ENCODE measurements at regions not wholly inside any gene's neighbourhood (a gene's known extent, or its start where the extent isn't known, plus 50 kb on each side); places are given as distances from the start of the nearest gene placed in this dataset.

GRCh38 chr3:74363346-74363745, 251.1 kb downstream of the CNTN3 start:
- no peak overlapping the region for H3K27ac Mint-ChIP-seq
- intact Hi-C loops (cut with micrococcal nuclease), result no loop called here
- WGBS (ENCODE audit: insufficient coverage), result no CpG with 5 or more reads among the region's 1 CpG
- no peaks in the 10 kb centered on the region for H3K27me3 Mint-ChIP-seq (ENCODE audit: low read depth in 3 of 3)
- no peak for DNase-seq
- Histone ChIP-seq H3K4me3 (replicated peaks in 1 of 3; ENCODE audit: low read depth in 2 of 3, low read length in 3 of 3) (no peak overlapping the region), H3K4me2 (replicated peaks; ENCODE audit: extremely low read depth, low read length, poor library complexity, severe bottlenecking) (no peak overlapping the region), H4K20me1 (ENCODE audit: insufficient read depth, low read length) (no peaks in the 10 kb centered on the region), H2AFZ (ENCODE audit: insufficient read depth, low read depth, low read length, poor library complexity, severe bottlenecking) (no peak overlapping the region), H3K9me3 (replicated peaks in 1 of 2; ENCODE audit: control insufficient read depth in 1 of 2, insufficient read depth in 1 of 2, low read length in 2 of 2) (no peaks in the 10 kb centered on the region), H3K9ac (ENCODE audit: insufficient read depth, low read length, poor library complexity, severe bottlenecking) (no peak overlapping the region), H3K27ac (ENCODE audit: low read depth in 1 of 2, low read length in 2 of 2) (no peak overlapping the region), H3K36me3 (replicated peaks in 1 of 2; ENCODE audit: control insufficient read depth in 1 of 2, insufficient read depth in 2 of 2, low read length in 2 of 2) (no peaks in the 10 kb centered on the region), H3K27me3 (ENCODE audit: control insufficient read depth in 2 of 2, insufficient read depth in 2 of 2, low read length in 2 of 2) (no peaks in the 10 kb centered on the region), H3K4me1 (ENCODE audit: control insufficient read depth in 1 of 2, insufficient read depth in 2 of 2, low read length in 2 of 2) (no peaks in the 10 kb centered on the region), H3K79me2 (ENCODE audit: insufficient read depth, low read length) (no peaks in the 10 kb centered on the region)
- peaks cover 0 to 3% (median 0%) of the 10 kb centered on the region in 7 donors for H3K9me3 Mint-ChIP-seq
- no peak for TF ChIP-seq CTCF (IDR thresholded peaks at IDR 0.05)
- no peak overlapping the region for H3K4me3 Mint-ChIP-seq
- no peaks in the 10 kb centered on the region for H3K4me1 Mint-ChIP-seq
- no peaks in the 10 kb centered on the region for H3K36me3 Mint-ChIP-seq

GRCh38 chr3:74360406-74360805, 254.1 kb downstream of the CNTN3 start:
- no peak overlapping the region for H3K4me2 ChIP-seq (replicated peaks; ENCODE audit: extremely low read depth, low read length, poor library complexity, severe bottlenecking)
- TF ChIP-seq CTCF (IDR thresholded peaks at IDR 0.05), result no peak
- H3K27ac ChIP-seq (ENCODE audit: low read depth in 1 of 2, low read length in 2 of 2), result no peak overlapping the region
- H2AFZ ChIP-seq (ENCODE audit: insufficient read depth, low read depth, low read length, poor library complexity, severe bottlenecking), result no peak overlapping the region
- no peaks in the 10 kb centered on the region for H3K36me3 Mint-ChIP-seq
- no peaks in the 10 kb centered on the region for H3K4me1 Mint-ChIP-seq
- H3K36me3 ChIP-seq (replicated peaks in 1 of 2; ENCODE audit: control insufficient read depth in 1 of 2, insufficient read depth in 2 of 2, low read length in 2 of 2), result no peaks in the 10 kb centered on the region
- H3K9me3 Mint-ChIP-seq, result peaks cover 0 to 5% (median 3%) of the 10 kb centered on the region in 7 donors
- no peak overlapping the region for H3K27ac Mint-ChIP-seq
- DNase-seq, result no peak
- no peaks in the 10 kb centered on the region for H3K27me3 Mint-ChIP-seq (ENCODE audit: low read depth in 3 of 3)
- H3K9ac ChIP-seq (ENCODE audit: insufficient read depth, low read length, poor library complexity, severe bottlenecking), result no peak overlapping the region
- intact Hi-C loops (cut with micrococcal nuclease), result no loop called here
- H4K20me1 ChIP-seq (ENCODE audit: insufficient read depth, low read length), result no peaks in the 10 kb centered on the region
- H3K79me2 ChIP-seq (ENCODE audit: insufficient read depth, low read length), result no peaks in the 10 kb centered on the region
- no peak overlapping the region for H3K4me3 Mint-ChIP-seq
- H3K4me3 ChIP-seq (replicated peaks in 1 of 3; ENCODE audit: low read depth in 2 of 3, low read length in 3 of 3), result no peak overlapping the region
- no peaks in the 10 kb centered on the region for H3K4me1 ChIP-seq (ENCODE audit: control insufficient read depth in 1 of 2, insufficient read depth in 2 of 2, low read length in 2 of 2)
- no peaks in the 10 kb centered on the region for H3K27me3 ChIP-seq (ENCODE audit: control insufficient read depth in 2 of 2, insufficient read depth in 2 of 2, low read length in 2 of 2)
- no peaks in the 10 kb centered on the region for H3K9me3 ChIP-seq (replicated peaks in 1 of 2; ENCODE audit: control insufficient read depth in 1 of 2, insufficient read depth in 1 of 2, low read length in 2 of 2)

Data from CD14-positive monocyte (primary cell).